Esophagus muscularis mucosa (tissue), 4 donors: ENCODE measurements at regions not wholly inside any gene's neighbourhood (a gene's known extent, or its start where the extent isn't known, plus 50 kb on each side); places are given as distances from the start of the nearest gene placed in this dataset.

Experiments used
- EP300 ChIP-seq: sonication (generic); formaldehyde crosslinking; IDR thresholded peaks from one replicate; pipeline ENCODE4 v1.6.1; 2017; ENCODE audit warnings: antibody characterized with exemption
- POLR2A ChIP-seq: fragments of 450-650 bp; IDR thresholded peaks from one replicate; pipeline ENCODE4 v1.6.1; 2017; ENCODE audit warnings: antibody characterized with exemption, moderate library complexity, mild to moderate bottlenecking, low read depth
- POLR2AphosphoS5 ChIP-seq, 2 donors: sonication (generic); formaldehyde crosslinking; IDR thresholded peaks; one replicate each; pipeline ENCODE4 v1.6.1; 2017; ENCODE audit warnings: antibody characterized with exemption in 2 of 2
- TF ChIP-seq, protein P1 (sequence below), 3 experiments: fragments of 200-600 bp in 2 of 3; fragments of 450-650 bp in 1 of 3; sonication (generic) in 2 of 3; IDR thresholded peaks; one replicate each; pipeline ENCODE4 v1.5.1; 2017 to 2019; ENCODE audit warnings: antibody characterized with exemption in 3 of 3, mild to moderate bottlenecking in 2 of 3, moderate library complexity in 1 of 3

DNA sequence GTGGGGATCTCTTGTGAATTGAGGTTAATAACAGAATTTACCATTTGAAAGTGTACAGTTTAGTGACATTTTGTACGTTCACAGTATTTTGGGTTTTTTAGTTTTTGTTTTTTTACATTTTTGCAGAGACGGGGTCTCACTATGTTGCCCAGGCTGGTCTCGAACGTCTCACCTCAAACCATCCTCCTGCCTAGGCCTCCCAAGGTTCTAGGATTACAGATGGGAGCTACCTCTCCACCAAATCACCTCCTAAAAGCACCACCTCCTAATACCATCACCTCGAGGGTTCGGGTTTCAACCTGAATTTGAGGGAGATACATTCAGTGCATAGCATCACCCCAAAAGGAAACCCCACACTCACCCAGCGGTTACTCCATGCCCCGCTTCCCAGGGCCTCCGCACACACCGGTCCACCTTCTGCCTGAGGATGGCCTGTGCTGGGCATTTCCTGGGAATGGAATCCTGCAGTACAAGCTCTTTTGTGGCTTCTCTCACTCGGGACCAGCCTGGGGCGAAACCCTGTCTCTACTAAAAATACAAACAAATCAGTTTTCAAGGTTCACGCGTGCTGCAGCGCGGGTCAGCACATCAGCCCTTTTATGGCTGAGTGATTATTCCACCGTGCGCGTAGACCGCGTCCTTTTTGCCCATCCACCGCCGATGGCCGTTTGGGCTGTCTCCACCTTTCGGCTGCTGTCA, 182.7 kb upstream of the CIBAR2 start:
- TF ChIP-seq, protein P1, sequence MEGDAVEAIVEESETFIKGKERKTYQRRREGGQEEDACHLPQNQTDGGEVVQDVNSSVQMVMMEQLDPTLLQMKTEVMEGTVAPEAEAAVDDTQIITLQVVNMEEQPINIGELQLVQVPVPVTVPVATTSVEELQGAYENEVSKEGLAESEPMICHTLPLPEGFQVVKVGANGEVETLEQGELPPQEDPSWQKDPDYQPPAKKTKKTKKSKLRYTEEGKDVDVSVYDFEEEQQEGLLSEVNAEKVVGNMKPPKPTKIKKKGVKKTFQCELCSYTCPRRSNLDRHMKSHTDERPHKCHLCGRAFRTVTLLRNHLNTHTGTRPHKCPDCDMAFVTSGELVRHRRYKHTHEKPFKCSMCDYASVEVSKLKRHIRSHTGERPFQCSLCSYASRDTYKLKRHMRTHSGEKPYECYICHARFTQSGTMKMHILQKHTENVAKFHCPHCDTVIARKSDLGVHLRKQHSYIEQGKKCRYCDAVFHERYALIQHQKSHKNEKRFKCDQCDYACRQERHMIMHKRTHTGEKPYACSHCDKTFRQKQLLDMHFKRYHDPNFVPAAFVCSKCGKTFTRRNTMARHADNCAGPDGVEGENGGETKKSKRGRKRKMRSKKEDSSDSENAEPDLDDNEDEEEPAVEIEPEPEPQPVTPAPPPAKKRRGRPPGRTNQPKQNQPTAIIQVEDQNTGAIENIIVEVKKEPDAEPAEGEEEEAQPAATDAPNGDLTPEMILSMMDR (IDR thresholded peaks at IDR 0.05), result no peak
- TF ChIP-seq EP300 (no peak), POLR2A (no peak), POLR2AphosphoS5 (IDR thresholded peaks at IDR 0.05) (no peak)
